Endometrium (tissue), 2 donors: ENCODE measurements at regions not wholly inside any gene's neighbourhood (a gene's known extent, or its start where the extent isn't known, plus 50 kb on each side); places are given as distances from the start of the nearest gene placed in this dataset.
"Not testable (repeated sequence)": the region's sequence is repeated elsewhere in the genome, so short reads cannot be mapped to it uniquely, and the experiment has no call there.

Experiments used
- FAIRE-seq: peaks from 2 replicates; lab custom pipeline; 2012; peaks lifted over from hg19 to GRCh38; lab: Jason Lieb, UNC
- donor health status: control.
- donor health status: control.

GRCh38 chr1:38213646-38214434 is 167.2 kb upstream of the POU3F1 start:
- FAIRE-seq = no peak

- FAIRE-seq = no peak
Measured at GRCh38 chr1:38210895-38211177, 164.2 kb upstream of the POU3F1 start.

GRCh38 chr1:38210021-38210894 is 163.7 kb upstream of the POU3F1 start:
- no peak for FAIRE-seq

- no peak for FAIRE-seq
Measured at GRCh38 chr1:38208716-38209632, 162.4 kb upstream of the POU3F1 start.

- FAIRE-seq = no peak
Measured at GRCh38 chr1:38207906-38208305, 161.3 kb upstream of the POU3F1 start.

GRCh38 chr1:38207275-38207674 is 160.7 kb upstream of the POU3F1 start:
- no peak for FAIRE-seq

GRCh38 chr1:38204698-38205097 is 158.1 kb upstream of the POU3F1 start:
- FAIRE-seq = no peak

GRCh38 chr1:38203441-38203840 is 156.8 kb upstream of the POU3F1 start:
- no peak for FAIRE-seq

GRCh38 chr1:38201431-38201830 is 154.8 kb upstream of the POU3F1 start:
- no peak for FAIRE-seq

GRCh38 chr1:38198621-38199020 is 152.0 kb upstream of the POU3F1 start:
- FAIRE-seq = no peak

- no peak for FAIRE-seq
Measured at GRCh38 chr1:38198099-38198498, 151.5 kb upstream of the POU3F1 start.

GRCh38 chr1:38197312-38198061 is 150.9 kb upstream of the POU3F1 start:
- no peak for FAIRE-seq

GRCh38 chr1:38194472-38194871 is 147.9 kb upstream of the POU3F1 start:
- no peak for FAIRE-seq

GRCh38 chr1:38193040-38193439 is 146.4 kb upstream of the POU3F1 start:
- FAIRE-seq = no peak

GRCh38 chr1:38191461-38191860 is 144.9 kb upstream of the POU3F1 start:
- FAIRE-seq = no peak

GRCh38 chr1:38190983-38191382 is 144.4 kb upstream of the POU3F1 start:
- FAIRE-seq = no peak

GRCh38 chr1:38187552-38187951 is 141.0 kb upstream of the POU3F1 start:
- FAIRE-seq = no peak

- FAIRE-seq = no peak
Measured at GRCh38 chr1:38186566-38186965, 140.0 kb upstream of the POU3F1 start.

- FAIRE-seq = no peak
Measured at GRCh38 chr1:38185913-38186312, 139.3 kb upstream of the POU3F1 start.

- no peak for FAIRE-seq
Measured at GRCh38 chr1:38183747-38184146, 137.2 kb upstream of the POU3F1 start.

GRCh38 chr1:38183096-38183495 is 136.5 kb upstream of the POU3F1 start:
- FAIRE-seq = no peak

GRCh38 chr1:38180388-38180787 is 133.8 kb upstream of the POU3F1 start:
- FAIRE-seq = not testable (repeated sequence)
